AG09309 (cell line): ENCODE measurements at regions not wholly inside any gene's neighbourhood (a gene's known extent, or its start where the extent isn't known, plus 50 kb on each side); places are given as distances from the start of the nearest gene placed in this dataset.

Experiments used
- DNase-seq: peaks from one replicate; pipeline ENCODE4 v3.0.0-alpha.2; 2010; ENCODE audit warnings: low read depth
- H3K4me3 ChIP-seq: 2 replicates; pipeline ENCODE4 v1.5.1; 2011; ENCODE audit warnings: mild to moderate bottlenecking, low read depth, low read length, moderate library complexity; ENCODE audit not compliant: control insufficient read depth
- TF ChIP-seq, protein P1 (sequence below): IDR thresholded peaks from 2 replicates; pipeline ENCODE4 v1.5.1; 2011; ENCODE audit warnings: mild to moderate bottlenecking, low read depth, low read length, inconsistent platforms; ENCODE audit not compliant: insufficient read depth, control insufficient read depth; ENCODE audit errors: missing control alignments

DNA sequence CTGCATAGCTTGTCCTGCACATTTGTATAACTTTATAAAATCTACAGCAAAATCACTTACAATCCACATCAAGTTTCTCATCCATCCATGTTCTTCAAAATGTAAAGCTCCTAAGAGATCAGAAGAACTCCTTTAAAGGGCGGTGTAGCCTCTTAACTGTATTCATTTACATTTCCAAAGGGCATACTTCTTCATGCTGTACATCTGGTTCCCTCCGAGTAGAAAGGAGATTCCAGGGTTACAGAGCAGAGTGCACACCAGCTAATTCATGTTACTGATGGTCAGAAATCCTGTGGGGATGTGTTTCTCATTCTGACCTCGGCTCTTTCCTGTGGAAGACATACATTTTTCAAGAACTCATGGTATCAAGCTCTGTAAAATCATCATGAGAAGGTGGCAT lies 231.8 kb downstream of the ARAP2 start:
- TF ChIP-seq, protein P1, sequence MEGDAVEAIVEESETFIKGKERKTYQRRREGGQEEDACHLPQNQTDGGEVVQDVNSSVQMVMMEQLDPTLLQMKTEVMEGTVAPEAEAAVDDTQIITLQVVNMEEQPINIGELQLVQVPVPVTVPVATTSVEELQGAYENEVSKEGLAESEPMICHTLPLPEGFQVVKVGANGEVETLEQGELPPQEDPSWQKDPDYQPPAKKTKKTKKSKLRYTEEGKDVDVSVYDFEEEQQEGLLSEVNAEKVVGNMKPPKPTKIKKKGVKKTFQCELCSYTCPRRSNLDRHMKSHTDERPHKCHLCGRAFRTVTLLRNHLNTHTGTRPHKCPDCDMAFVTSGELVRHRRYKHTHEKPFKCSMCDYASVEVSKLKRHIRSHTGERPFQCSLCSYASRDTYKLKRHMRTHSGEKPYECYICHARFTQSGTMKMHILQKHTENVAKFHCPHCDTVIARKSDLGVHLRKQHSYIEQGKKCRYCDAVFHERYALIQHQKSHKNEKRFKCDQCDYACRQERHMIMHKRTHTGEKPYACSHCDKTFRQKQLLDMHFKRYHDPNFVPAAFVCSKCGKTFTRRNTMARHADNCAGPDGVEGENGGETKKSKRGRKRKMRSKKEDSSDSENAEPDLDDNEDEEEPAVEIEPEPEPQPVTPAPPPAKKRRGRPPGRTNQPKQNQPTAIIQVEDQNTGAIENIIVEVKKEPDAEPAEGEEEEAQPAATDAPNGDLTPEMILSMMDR, result no peak
- H3K4me3 ChIP-seq, result no peak overlapping the region

DNA sequence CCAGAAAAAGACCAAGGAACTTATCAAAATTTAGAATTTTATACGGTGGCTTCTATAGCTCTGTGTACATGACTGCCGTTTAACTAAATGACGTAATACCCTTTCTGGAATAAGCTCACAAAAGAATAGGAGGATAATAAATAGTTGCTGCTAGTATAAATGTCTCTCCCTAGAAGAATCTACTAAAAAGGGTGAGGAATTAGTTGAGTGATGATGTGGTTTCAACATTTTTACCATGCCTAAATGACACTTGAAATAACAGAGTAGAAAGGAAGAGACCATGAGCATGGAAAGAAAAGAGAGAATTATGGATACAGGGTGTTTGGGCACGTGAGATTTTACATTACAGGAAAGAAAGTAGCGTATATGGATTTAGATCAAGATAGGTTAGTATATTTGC lies 231.1 kb downstream of the ARAP2 start:
- TF ChIP-seq, protein P1, result no peak
- H3K4me3 ChIP-seq, result no peak overlapping the region
- no peak for DNase-seq

More for the DNA sequence above, 231.8 kb downstream of the ARAP2 start:
- no peak for DNase-seq
